ENCODE measurements at regions not wholly inside any gene's neighbourhood (a gene's known extent, or its start where the extent isn't known, plus 50 kb on each side); places are given as distances from the start of the nearest gene placed in this dataset.

GRCh38 chr5:164560216-164560615, 1054.8 kb downstream of the MAT2B start:
- no peak for DNase-seq

- DNase-seq = no peak
These were observed 1056.8 kb downstream of the MAT2B start for GRCh38 chr5:164561933-164562872.

- no peak for DNase-seq
These were observed 1058.0 kb downstream of the MAT2B start for GRCh38 chr5:164563370-164563769.

DNA sequence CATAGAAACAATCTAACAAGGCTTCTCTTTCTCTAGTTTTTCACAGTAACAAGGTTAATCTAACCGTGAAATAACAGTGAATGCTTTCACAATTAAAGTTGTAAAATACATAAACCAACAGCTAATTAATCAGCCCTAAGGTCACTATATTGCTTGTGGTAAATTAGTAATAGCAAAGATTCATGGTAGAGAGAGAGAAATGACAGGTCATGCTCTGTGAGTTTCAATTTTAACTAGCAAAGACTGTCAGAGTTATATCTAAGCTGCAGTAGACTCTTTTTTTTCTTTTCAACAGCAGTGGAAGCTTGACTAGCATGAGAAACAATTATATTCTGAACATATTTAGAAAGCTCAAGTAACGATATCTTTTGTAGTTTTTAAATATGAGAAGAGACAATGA, 1068.0 kb downstream of the MAT2B start:
- no peak for DNase-seq

DNA sequence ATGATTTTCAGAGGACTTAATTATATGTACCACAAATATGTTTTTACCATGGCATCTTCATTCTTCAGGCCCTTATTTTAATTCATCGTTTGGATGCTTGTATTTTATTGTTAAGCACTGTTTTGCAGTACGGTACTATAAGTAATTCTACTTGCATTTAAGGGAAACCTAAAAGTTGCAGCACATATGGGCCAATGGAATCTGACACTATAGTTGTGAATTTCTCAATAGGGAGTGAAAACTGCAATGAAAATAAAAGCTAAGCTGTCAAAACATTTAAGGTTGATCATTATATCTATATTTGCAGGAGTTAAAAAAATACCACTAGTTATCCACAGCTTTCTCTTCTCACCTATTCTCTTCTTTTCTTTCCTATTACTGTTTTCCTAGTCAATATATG, 1071.8 kb downstream of the MAT2B start:
- DNase-seq = no peak

DNA sequence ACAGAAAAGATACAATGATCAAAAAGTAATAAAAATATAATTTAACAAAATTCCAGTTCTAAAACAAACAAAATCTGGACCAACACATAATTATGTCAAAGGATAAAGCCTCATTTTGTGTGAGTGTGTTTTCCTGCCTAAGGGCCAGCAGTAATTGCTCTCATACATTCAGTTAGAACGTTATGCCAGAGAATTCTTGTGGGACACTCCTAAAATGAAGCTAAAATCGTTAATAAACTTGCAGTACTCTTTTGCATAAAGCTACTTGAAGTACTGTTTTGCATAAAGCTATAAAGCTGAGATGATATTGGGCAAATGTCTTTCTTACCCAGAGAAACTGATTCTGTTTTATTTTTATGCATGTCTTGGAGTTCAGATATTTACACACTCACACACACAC, 1072.3 kb downstream of the MAT2B start:
- no peak for DNase-seq

GRCh38 chr5:164578401-164578800, 1073.0 kb downstream of the MAT2B start:
- no peak for DNase-seq

DNA sequence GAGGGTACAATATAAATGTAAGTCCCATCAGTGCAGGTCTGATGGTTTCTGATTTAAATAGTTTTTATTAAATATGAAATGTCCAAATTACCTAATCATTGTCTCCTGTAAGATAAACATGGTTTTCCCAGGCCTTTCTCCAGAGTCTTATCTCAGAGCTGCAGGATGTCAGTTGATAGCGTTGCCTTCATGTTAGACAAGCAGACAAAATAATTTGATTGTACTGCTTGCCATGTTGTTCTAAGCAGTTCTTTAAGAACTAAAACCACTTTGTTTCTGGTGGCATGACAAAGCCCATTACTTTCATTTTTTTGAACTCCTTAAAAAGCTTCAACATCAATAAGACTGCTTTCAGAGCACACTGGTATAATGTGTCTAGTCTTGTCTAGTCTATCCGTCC, 1073.5 kb downstream of the MAT2B start:
- no peak for DNase-seq

- no peak for DNase-seq
These were observed 1074.7 kb downstream of the MAT2B start for GRCh38 chr5:164580155-164580554.

- no peak for DNase-seq
These were observed 1076.5 kb downstream of the MAT2B start for GRCh38 chr5:164581889-164582288.

- no peak for DNase-seq
These were observed 1088.6 kb downstream of the MAT2B start for GRCh38 chr5:164593982-164594381.

GRCh38 chr5:164597293-164597900, 1092.0 kb downstream of the MAT2B start:
- DNase-seq = no peak

GRCh38 chr5:164600274-164600673, 1094.9 kb downstream of the MAT2B start:
- DNase-seq = no peak

GRCh38 chr5:164600929-164601535, 1095.6 kb downstream of the MAT2B start:
- no peak for DNase-seq

- DNase-seq = no peak
These were observed 1103.1 kb downstream of the MAT2B start for GRCh38 chr5:164608507-164608906.

DNA sequence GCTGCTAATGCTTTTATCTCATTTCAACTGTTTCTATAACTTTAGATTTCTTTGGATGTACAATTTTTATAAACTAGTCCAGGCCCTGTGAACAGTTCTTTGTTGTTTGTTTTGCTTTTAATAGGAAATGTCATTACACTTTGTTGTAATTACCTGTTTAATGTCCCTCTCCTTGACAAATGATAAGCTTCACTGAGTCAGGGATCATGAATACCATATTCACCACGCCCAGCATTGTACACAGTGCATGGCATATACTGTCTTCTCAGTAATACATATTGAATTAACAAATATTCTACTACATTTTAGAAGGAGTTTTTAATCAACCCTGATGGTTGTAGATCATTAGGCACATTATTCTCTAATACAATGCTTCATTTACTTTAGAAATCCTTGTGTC, 1105.0 kb downstream of the MAT2B start:
- no peak for DNase-seq

GRCh38 chr5:164614707-164615106, 1109.3 kb downstream of the MAT2B start:
- no peak for DNase-seq

DNA sequence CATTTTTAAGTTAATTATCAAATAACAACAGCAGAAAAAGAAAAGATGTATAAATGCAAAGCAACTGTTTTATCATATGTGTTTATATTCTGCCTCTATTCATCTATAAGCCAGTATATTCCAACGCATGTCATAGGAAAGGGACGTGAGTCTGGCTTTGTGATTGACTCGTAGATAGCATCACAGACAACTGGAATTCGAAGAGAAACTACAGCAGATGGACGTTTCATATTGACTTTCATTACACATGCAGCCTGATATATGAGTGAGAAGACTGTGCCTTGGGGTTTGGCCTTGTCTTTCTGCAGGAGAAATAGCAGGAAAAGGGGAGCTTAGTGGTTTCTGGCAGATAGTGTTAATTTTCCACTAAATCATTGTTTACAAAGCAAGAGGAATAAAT, 1111.9 kb downstream of the MAT2B start:
- no peak for DNase-seq

DNA sequence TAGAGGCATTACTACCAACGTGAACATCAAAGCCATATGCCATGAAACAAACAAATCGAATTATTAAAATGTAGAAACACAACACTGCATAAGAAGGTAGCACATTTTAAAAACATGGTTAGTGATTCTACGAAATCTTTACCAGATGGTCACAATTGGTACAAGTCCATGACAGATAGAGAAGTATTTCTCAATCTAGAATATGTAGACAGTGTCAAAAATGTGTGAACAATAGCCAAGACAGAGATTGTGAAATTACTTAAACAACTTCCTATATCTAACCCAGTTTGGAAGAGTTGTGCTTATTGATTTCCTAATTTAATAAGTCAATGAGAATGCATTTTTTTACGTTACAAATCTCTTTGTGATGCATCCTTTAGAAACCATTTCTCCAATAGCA, 1121.6 kb downstream of the MAT2B start:
- no peak for DNase-seq

- no peak for DNase-seq
These were observed 1131.0 kb downstream of the MAT2B start for GRCh38 chr5:164636456-164636855.

GRCh38 chr5:164637931-164638521, 1132.6 kb downstream of the MAT2B start:
- no peak for DNase-seq

DNA sequence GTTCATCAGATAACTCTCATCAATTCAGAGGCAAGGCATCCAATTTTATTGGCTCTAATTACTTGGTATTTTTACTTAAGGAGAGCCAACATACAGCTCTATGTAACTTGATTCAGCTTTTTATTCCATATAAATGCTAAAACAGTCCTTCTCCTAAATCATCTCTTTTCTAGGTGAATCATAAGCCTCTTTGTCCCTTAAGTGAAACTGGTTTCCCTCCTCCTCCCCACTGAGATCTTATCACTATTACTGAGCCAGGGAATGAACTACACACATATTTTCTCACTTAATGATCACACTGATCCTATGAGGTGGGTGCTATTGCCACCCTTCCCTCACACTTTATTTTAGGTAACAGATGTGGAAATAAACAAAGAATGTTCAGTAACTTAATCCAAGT, 1143.8 kb downstream of the MAT2B start:
- DNase-seq = no peak

DNA sequence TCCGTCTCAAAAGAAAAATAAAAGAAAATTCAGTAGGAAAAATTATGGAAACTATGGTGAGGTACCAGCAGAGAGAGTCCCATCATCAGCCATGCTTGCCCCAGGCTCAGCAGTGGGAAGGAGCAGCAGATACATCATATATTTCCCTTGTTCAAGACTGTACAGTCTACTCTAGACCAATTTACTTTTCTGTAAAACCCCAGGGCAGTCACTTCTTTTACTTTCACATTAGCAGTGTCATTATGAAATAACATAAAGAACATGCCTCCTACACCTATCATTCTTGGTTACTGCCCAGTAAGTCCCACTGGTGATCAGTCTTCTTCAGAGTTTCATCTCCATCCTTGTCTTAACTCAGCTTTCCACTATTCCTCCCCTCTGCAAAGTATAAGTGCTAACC, 1145.0 kb downstream of the MAT2B start:
- no peak for DNase-seq

Measured in NCI-H1092 treated with DMSO at 0.1 percent for 48 hours (cell line).